ENCODE measurements at regions not wholly inside any gene's neighbourhood (a gene's known extent, or its start where the extent isn't known, plus 50 kb on each side); places are given as distances from the start of the nearest gene placed in this dataset.
A peak's percentile ranks its signal among the peaks of the same experiment; 100 is the strongest.
"Not testable (repeated sequence)": the region's sequence is repeated elsewhere in the genome, so short reads cannot be mapped to it uniquely, and the experiment has no call there.

DNA sequence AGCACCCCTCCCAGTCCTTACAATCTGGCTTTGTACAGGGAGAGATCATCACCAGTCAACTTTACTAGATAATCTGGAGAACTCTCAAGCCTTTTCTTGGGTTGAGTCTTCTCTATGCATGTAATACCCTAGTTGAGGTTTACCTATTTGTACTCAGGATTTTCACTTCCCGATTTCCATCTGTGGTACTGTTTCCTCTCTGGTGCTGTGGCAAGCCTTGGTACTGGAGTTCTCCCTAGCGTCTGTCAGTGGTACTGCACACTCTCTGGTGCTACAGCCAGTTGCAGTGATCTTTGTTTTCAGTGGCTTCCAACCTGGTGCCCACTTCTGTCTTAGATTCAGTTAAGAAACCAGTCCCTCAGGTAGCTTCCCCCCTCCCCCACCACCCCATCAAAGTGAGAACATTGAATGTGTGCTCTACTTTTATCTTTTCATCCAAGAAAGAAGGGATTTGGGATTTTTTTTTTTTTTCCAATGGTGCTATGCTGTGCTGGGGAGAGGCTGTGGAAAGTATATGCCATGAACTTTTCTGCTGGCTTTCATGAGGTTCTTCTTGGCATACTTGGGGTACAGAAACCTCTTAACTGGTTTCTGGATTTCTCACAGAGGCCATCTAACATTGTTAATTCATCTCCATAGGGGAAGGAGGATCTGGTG is 69.4 kb upstream of the EVL start:
- intact Hi-C loops (cut with micrococcal nuclease; ENCODE audit: unreplicated experiment) = no loop called here
- no peaks in the 10 kb centered on the region for H3K27me3 ChIP-seq (replicated peaks; ENCODE audit: control insufficient read depth, insufficient read depth, low read length)
- ChIA-PET CTCF (no interaction called here), POLR2A (no interaction called here)
- H3K36me3 ChIP-seq (ENCODE audit: control insufficient read depth, insufficient read depth, low read length) = no peaks in the 10 kb centered on the region
- Mint-ChIP-seq H3K4me3 (ENCODE audit: unreplicated experiment) (no peak overlapping the region), H3K9me3 (ENCODE audit: unreplicated experiment) (peaks cover 18% of the 10 kb centered on the region), H3K27ac (ENCODE audit: unreplicated experiment) (no peak overlapping the region), H3K36me3 (ENCODE audit: insufficient read depth, unreplicated experiment) (no peaks in the 10 kb centered on the region), H3K4me1 (ENCODE audit: low read depth, unreplicated experiment) (no peaks in the 10 kb centered on the region), H3K27me3 (ENCODE audit: insufficient read depth, unreplicated experiment) (peaks cover 6% of the 10 kb centered on the region)
- H3K4me3 ChIP-seq (ENCODE audit: low read depth, low read length) = no peak overlapping the region
- DNase-seq = peak; percentile 56 to 65
- no peaks in the 10 kb centered on the region for H3K4me1 ChIP-seq
- H3K9me3 ChIP-seq = no peaks in the 10 kb centered on the region
- no TSS peak for BruUV-seq (replicated peaks)
- TF ChIP-seq, protein P1, sequence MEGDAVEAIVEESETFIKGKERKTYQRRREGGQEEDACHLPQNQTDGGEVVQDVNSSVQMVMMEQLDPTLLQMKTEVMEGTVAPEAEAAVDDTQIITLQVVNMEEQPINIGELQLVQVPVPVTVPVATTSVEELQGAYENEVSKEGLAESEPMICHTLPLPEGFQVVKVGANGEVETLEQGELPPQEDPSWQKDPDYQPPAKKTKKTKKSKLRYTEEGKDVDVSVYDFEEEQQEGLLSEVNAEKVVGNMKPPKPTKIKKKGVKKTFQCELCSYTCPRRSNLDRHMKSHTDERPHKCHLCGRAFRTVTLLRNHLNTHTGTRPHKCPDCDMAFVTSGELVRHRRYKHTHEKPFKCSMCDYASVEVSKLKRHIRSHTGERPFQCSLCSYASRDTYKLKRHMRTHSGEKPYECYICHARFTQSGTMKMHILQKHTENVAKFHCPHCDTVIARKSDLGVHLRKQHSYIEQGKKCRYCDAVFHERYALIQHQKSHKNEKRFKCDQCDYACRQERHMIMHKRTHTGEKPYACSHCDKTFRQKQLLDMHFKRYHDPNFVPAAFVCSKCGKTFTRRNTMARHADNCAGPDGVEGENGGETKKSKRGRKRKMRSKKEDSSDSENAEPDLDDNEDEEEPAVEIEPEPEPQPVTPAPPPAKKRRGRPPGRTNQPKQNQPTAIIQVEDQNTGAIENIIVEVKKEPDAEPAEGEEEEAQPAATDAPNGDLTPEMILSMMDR (IDR thresholded peaks at IDR 0.05; ENCODE audit: insufficient read depth in 1 of 2, low read depth in 1 of 2, low read length in 1 of 2, severe bottlenecking in 1 of 2, unreplicated experiment in 1 of 2) = peak; percentile 76

DNA sequence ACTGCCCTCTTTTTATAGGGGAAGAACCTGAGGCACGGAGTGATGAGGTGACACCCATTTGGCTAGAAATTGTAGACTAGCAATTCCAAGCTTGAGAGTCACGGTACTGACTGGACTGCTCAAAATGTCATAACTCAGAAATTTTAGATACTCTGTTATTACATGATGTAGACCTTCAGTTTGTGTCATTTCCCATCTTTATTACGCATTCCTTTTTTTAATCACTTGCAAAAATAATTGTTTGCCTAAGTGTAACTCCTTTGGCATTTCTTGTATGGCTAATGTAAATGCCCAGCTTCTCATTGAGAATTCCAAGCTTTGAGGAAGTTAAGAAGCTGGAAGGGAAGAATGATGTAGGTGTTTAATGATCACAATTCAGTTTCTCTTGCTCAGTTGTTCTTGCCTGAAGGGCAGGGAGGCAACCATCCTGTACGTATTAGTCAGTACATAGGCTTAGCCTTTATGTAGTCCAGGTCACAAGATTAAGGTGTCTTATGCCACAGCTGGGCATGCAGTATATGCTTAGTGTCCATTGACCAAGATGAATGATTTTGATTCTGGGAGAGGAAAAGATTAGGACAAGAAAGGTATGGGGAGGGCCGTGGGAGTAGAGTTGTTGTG is 68.2 kb upstream of the EVL start:
- ChIA-PET CTCF (no interaction called here), POLR2A (no interaction called here)
- no peaks in the 10 kb centered on the region for H3K36me3 Mint-ChIP-seq (ENCODE audit: insufficient read depth, unreplicated experiment)
- no peaks in the 10 kb centered on the region for H3K9me3 ChIP-seq
- no peak overlapping the region for H3K27ac Mint-ChIP-seq (ENCODE audit: unreplicated experiment)
- H3K9me3 Mint-ChIP-seq (ENCODE audit: unreplicated experiment) = peaks cover 18% of the 10 kb centered on the region
- H3K36me3 ChIP-seq (ENCODE audit: control insufficient read depth, insufficient read depth, low read length) = no peaks in the 10 kb centered on the region
- H3K4me3 ChIP-seq (ENCODE audit: low read depth, low read length) = no peak overlapping the region
- H3K27me3 ChIP-seq (replicated peaks; ENCODE audit: control insufficient read depth, insufficient read depth, low read length) = no peaks in the 10 kb centered on the region
- DNase-seq = no peak
- TF ChIP-seq, protein P1 (IDR thresholded peaks at IDR 0.05; ENCODE audit: insufficient read depth in 1 of 2, low read depth in 1 of 2, low read length in 1 of 2, severe bottlenecking in 1 of 2, unreplicated experiment in 1 of 2) = no peak
- no peaks in the 10 kb centered on the region for H3K4me1 ChIP-seq
- intact Hi-C loops (cut with micrococcal nuclease; ENCODE audit: unreplicated experiment) = no loop called here
- no TSS peak for BruUV-seq (replicated peaks)
- H3K27me3 Mint-ChIP-seq (ENCODE audit: insufficient read depth, unreplicated experiment) = peaks cover 6% of the 10 kb centered on the region
- no peak overlapping the region for H3K4me3 Mint-ChIP-seq (ENCODE audit: unreplicated experiment)
- H3K4me1 Mint-ChIP-seq (ENCODE audit: low read depth, unreplicated experiment) = no peaks in the 10 kb centered on the region

DNA sequence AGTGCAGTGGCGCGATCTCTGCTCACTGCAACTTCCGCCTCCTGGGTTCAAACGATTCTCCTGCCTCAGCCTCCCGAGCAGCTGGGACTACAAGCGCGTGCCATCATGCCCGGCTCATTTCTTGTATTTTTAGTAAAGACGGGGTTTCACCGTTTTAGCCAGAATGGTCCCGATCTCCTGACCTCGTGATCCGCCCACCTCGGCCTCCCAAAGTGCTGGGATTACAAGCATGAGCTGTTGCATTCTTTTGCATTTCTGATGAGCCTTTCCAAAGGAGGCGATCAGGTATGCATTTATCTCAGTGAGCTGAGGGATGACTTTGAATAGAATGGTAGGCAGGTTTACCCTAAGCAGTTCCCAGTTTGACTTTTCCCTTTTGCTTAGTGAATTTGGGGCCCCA is 64.8 kb upstream of the EVL start:
- BruUV-seq (replicated peaks); DNase-seq; intact Hi-C loops (cut with micrococcal nuclease; ENCODE audit: unreplicated experiment); H3K4me1 ChIP-seq; H3K4me3 ChIP-seq (ENCODE audit: low read depth, low read length); H3K36me3 ChIP-seq (ENCODE audit: control insufficient read depth, insufficient read depth, low read length); H3K4me1 Mint-ChIP-seq (ENCODE audit: low read depth, unreplicated experiment); H3K27me3 ChIP-seq (replicated peaks; ENCODE audit: control insufficient read depth, insufficient read depth, low read length); H3K36me3 Mint-ChIP-seq (ENCODE audit: insufficient read depth, unreplicated experiment); H3K27me3 Mint-ChIP-seq (ENCODE audit: insufficient read depth, unreplicated experiment); H3K4me3 Mint-ChIP-seq (ENCODE audit: unreplicated experiment); POLR2A ChIA-PET; H3K27ac Mint-ChIP-seq (ENCODE audit: unreplicated experiment): not testable (repeated sequence)
- peaks cover 19% of the 10 kb centered on the region for H3K9me3 ChIP-seq
- CTCF ChIA-PET = interaction anchor here (1.3 kb wide), 1 partner anchor 20 kb away, joined by 3 read pairs; no protein-coding TSS in a partner anchor
- H3K9me3 Mint-ChIP-seq (ENCODE audit: unreplicated experiment) = peaks cover 12% of the 10 kb centered on the region
